OCI-LY3 (cell line): ENCODE measurements at regions not wholly inside any gene's neighbourhood (a gene's known extent, or its start where the extent isn't known, plus 50 kb on each side); places are given as distances from the start of the nearest gene placed in this dataset.

Source experiments
- H2AFZ ChIP-seq: fragments of 200-600, 300-600 bp; shearing (Covaris generic); 2 replicates; pipeline ENCODE4 v1.6.0; 2014; ENCODE audit warnings: antibody characterized with exemption, low read depth, low read length
- H3K27ac ChIP-seq: fragments of 200-600, 300-600 bp; sonication (generic); 2 replicates; pipeline ENCODE4 v1.5.1; 2014; ENCODE audit warnings: mild to moderate bottlenecking, low read length, moderate library complexity, mixed read lengths
- H3K27me3 ChIP-seq: fragments of 200-600, 300-600 bp; sonication (generic); 2 replicates; pipeline ENCODE4 v1.6.1; 2014; ENCODE audit warnings: low read depth, low read length, mixed read lengths
- H3K36me3 ChIP-seq: fragments of 200-600, 300-600 bp; sonication (generic); replicated peaks from 2 replicates; pipeline ENCODE3; 2014; ENCODE audit warnings: low read depth, low read length, mixed read lengths
- H3K4me1 ChIP-seq: fragments of 300-600, 200-600 bp; sonication (generic); 2 replicates; pipeline ENCODE4 v1.6.1; 2014; ENCODE audit warnings: low read length, mixed read lengths
- H3K4me2 ChIP-seq: fragments of 200-600, 300-600 bp; sonication (generic); 2 replicates; pipeline ENCODE4 v1.6.1; 2014; ENCODE audit warnings: low read length, mixed read lengths
- H3K4me3 ChIP-seq: fragments of 300-600, 200-600 bp; sonication (generic); 2 replicates; pipeline ENCODE4 v1.5.1; 2014; ENCODE audit warnings: antibody characterized with exemption, mild to moderate bottlenecking, low read length, moderate library complexity
- H3K79me2 ChIP-seq: fragments of 300-600, 200-600 bp; shearing (Covaris generic); 2 replicates; pipeline ENCODE4 v1.6.1; 2014; ENCODE audit warnings: mild to moderate bottlenecking, low read length, mixed read lengths
- H3K9ac ChIP-seq: fragments of 300-600, 200-600 bp; shearing (Covaris generic); 2 replicates; pipeline ENCODE4 v1.6.0; 2014; ENCODE audit warnings: mild to moderate bottlenecking, low read length, moderate library complexity
- H3K9me3 ChIP-seq: fragments of 200-600, 300-600 bp; shearing (Covaris generic); 2 replicates; pipeline ENCODE4 v1.6.1; 2014; ENCODE audit warnings: low read length, mixed read lengths; ENCODE audit not compliant: insufficient read depth
- H4K20me1 ChIP-seq: fragments of 200-600, 300-600 bp; sonication (generic); 2 replicates; pipeline ENCODE4 v1.6.1; 2016; ENCODE audit warnings: low read length, mixed read lengths; ENCODE audit not compliant: insufficient read depth
- EZH2phosphoT487 ChIP-seq: fragments of 200-600 bp; shearing (Covaris generic); IDR thresholded peaks from 2 replicates; pipeline ENCODE4 v1.6.1; 2018; ENCODE audit warnings: antibody characterized with exemption, mixed run types, low read depth
- TF ChIP-seq, protein P1 (sequence below): fragments of 200-600, 300-600 bp; sonication (generic); IDR thresholded peaks from 2 replicates; pipeline ENCODE4 v1.5.1; 2014; ENCODE audit warnings: antibody characterized with exemption, low read length, low read depth

DNA sequence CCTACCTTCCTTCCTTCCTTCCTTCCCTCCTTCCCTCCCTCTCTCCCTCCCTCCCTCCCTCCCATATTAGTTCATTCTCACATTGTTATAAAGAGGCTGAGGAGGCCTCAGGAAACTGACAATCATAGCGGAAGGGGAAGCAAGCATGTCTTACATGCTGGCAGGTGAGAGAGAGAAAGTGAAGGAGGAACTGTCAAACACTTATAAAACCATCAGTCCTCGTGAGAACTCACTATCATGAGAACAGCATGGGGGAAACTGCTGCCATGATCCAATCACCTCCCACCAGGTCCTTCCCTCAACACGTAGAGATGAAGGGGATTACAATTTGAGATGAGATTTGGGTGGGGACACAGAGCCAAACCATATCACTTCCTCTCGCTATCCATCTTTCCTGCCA, 281.6 kb upstream of the FOXF1 start:
- H3K4me1 ChIP-seq: no peaks in the 10 kb centered on the region
- TF ChIP-seq, protein P1, sequence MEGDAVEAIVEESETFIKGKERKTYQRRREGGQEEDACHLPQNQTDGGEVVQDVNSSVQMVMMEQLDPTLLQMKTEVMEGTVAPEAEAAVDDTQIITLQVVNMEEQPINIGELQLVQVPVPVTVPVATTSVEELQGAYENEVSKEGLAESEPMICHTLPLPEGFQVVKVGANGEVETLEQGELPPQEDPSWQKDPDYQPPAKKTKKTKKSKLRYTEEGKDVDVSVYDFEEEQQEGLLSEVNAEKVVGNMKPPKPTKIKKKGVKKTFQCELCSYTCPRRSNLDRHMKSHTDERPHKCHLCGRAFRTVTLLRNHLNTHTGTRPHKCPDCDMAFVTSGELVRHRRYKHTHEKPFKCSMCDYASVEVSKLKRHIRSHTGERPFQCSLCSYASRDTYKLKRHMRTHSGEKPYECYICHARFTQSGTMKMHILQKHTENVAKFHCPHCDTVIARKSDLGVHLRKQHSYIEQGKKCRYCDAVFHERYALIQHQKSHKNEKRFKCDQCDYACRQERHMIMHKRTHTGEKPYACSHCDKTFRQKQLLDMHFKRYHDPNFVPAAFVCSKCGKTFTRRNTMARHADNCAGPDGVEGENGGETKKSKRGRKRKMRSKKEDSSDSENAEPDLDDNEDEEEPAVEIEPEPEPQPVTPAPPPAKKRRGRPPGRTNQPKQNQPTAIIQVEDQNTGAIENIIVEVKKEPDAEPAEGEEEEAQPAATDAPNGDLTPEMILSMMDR: no peak
- TF ChIP-seq EZH2phosphoT487: no peak

DNA sequence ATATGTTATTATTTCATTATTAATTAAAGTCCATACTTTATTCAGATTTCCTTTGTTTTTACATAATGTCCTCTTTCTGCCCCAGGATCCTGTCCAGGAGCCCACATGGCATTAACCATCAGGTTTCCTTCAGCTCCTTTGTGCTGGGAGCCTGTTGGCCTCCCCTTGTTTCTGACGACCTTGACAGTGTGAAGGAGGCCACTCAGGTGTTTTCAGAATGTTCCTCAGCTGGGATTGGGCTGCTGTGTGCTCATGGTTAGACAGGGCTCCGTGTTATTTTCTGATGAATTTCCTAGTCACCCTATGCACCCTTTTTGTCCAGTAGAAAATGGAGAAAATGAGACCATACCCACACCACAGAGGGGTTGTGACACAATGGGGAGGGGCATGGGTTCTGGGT, 281.0 kb upstream of the FOXF1 start:
- TF ChIP-seq EZH2phosphoT487: no peak
- TF ChIP-seq, protein P1: no peak
- Histone ChIP-seq H3K4me1 (no peaks in the 10 kb centered on the region), H3K27me3 (peaks cover 15% of the 10 kb centered on the region), H3K4me3 (no peak overlapping the region), H3K9ac (no peak overlapping the region), H3K9me3 (no peaks in the 10 kb centered on the region), H3K36me3 (no peaks in the 10 kb centered on the region), H2AFZ (no peak overlapping the region), H3K79me2 (no peaks in the 10 kb centered on the region), H3K4me2 (no peak overlapping the region), H4K20me1 (no peaks in the 10 kb centered on the region), H3K27ac (no peak overlapping the region)

More for the DNA sequence above, 281.6 kb upstream of the FOXF1 start:
- H2AFZ ChIP-seq: no peak overlapping the region
- no peak overlapping the region for H3K4me3 ChIP-seq
- H3K9me3 ChIP-seq: no peaks in the 10 kb centered on the region
- H3K4me2 ChIP-seq: no peak overlapping the region
- H4K20me1 ChIP-seq: no peaks in the 10 kb centered on the region
- H3K36me3 ChIP-seq: no peaks in the 10 kb centered on the region
- no peak overlapping the region for H3K9ac ChIP-seq
- no peaks in the 10 kb centered on the region for H3K79me2 ChIP-seq
- H3K27ac ChIP-seq: no peak overlapping the region
- peaks cover 20% of the 10 kb centered on the region for H3K27me3 ChIP-seq

DNA sequence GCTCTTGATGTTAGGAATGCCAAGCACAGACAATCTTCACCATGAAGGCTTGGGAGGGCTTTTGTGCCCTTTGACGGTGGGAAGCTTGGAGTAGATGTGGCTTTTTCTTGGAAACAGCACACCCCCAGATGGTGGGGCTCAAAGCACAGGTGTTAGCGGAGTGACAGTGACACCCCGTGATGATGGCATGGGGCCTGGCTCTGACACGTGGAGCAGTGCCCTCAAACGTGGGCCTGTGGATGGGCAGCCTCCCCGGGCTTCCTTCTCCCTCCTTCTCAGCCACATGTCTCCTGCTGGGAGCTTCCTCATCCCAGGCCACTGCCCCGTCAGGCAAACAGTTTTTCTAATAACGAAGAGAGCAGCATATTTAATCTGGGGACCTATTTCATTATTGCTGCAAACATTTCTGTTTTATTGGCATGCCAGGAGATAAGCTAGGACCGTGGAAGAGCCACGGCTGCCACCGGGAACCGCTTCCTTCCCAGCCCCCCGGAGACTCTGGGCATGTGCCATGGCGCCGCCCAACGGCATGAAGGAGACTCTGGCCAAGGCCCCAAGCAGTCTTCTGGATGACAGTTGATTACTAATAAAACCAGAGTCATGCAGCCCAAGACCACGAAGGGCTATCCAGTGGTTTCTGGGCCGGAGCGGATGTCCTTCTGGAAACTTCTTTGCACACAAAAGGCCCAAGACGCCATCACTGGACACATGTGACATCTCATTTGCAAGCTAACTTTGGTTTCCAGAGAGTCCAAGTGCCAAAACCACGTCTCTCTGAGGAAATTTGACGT, 280.3 kb upstream of the FOXF1 start:
- no peak overlapping the region for H3K27ac ChIP-seq
- no peaks in the 10 kb centered on the region for H3K9me3 ChIP-seq
- peaks cover 7% of the 10 kb centered on the region; the same call in 1 of the 2 replicates for H3K27me3 ChIP-seq
- no peak for TF ChIP-seq EZH2phosphoT487
- TF ChIP-seq, protein P1: no peak
- no peak overlapping the region for H3K9ac ChIP-seq
- H2AFZ ChIP-seq: no peak overlapping the region
- no peaks in the 10 kb centered on the region for H3K79me2 ChIP-seq
- H4K20me1 ChIP-seq: no peaks in the 10 kb centered on the region
- no peaks in the 10 kb centered on the region for H3K4me1 ChIP-seq
- no peaks in the 10 kb centered on the region for H3K36me3 ChIP-seq
- H3K4me2 ChIP-seq: no peak overlapping the region
- no peak overlapping the region for H3K4me3 ChIP-seq

DNA sequence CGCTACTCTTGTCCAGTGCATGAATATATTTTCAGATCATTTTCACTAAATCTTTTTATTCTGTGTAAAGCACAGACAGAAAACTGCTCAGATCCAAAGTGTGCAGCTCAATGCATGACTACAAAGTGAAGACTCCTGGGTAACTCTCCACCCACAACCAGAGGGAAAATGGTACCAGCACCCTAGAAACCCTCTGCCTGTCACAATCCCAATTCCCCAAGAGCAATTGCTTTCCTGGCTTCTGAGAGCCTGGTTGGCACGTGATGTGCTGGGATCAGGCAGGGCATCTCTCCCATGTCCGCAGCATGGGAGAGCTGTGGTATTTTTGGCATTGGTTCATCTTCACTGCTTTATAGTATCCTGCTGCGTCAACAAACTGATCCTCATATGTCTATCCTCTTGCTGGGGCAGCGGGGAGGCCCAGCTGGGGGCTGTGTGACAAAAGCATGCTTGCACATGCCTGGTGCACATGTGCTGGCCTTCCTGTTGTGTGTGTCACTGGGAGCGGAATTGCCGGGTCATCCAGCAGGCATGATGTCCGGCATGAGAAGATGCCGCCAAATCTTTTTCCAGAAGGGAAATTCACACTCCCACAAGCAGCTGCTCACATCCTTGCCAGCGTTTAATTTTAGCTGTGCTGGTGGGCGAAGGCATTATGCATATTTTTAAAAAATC, 278.9 kb upstream of the FOXF1 start:
- H3K4me3 ChIP-seq: no peak overlapping the region
- no peaks in the 10 kb centered on the region for H3K9me3 ChIP-seq
- TF ChIP-seq EZH2phosphoT487: no peak
- TF ChIP-seq, protein P1: no peak
- H3K9ac ChIP-seq: no peak overlapping the region
- H3K4me1 ChIP-seq: no peaks in the 10 kb centered on the region
- H3K4me2 ChIP-seq: no peak overlapping the region
- H3K36me3 ChIP-seq: no peaks in the 10 kb centered on the region
- no peak overlapping the region for H2AFZ ChIP-seq
- H4K20me1 ChIP-seq: no peaks in the 10 kb centered on the region
- no peak overlapping the region for H3K27ac ChIP-seq
- H3K27me3 ChIP-seq: no peaks in the 10 kb centered on the region; the same call in 1 of the 2 replicates
- H3K79me2 ChIP-seq: no peaks in the 10 kb centered on the region
